Right lobe of liver (tissue), 6 donors: ENCODE measurements at regions not wholly inside any gene's neighbourhood (a gene's known extent, or its start where the extent isn't known, plus 50 kb on each side); places are given as distances from the start of the nearest gene placed in this dataset.
A peak's percentile ranks its signal among the peaks of the same experiment; 100 is the strongest.

Experiments used
- ATAC-seq, 4 donors: fragments of 200-7000 bp; cut with Tn5 transposase; one replicate each; pipeline ENCODE4 v1.9.1; 2020; ENCODE audit warnings: mild to moderate bottlenecking in 4 of 4, moderate library complexity in 4 of 4
- DNase-seq, 3 donors: peaks; one replicate each; pipeline ENCODE4 v3.0.0-alpha.2; 2020
- H3K27ac ChIP-seq, 3 donors: fragments of 200-600 bp; one replicate each; pipeline ENCODE4 v1.8.0; 2022
- H3K27me3 ChIP-seq, 2 donors: fragments of 200-600 bp; one replicate each; pipeline ENCODE4 v1.8.0; 2022
- H3K36me3 ChIP-seq, 4 donors: fragments of 200-600 bp; sonication (generic) in 1 of 4; one replicate each; pipeline versions ENCODE4 v1.5.1 to v1.8.0; 2017 to 2022; ENCODE audit warnings: control low read depth in 1 of 4
- H3K4me1 ChIP-seq, 4 donors: fragments of 200-600 bp; sonication (generic) in 1 of 4; one replicate each; pipeline versions ENCODE4 v1.5.1 to v1.8.0; 2017 to 2022; ENCODE audit warnings: control low read depth in 1 of 4
- H3K4me3 ChIP-seq, 3 donors: fragments of 200-600 bp; one replicate each; pipeline ENCODE4 v1.8.0; 2022
- H3K9me3 ChIP-seq, 4 donors: fragments of 200-600 bp; sonication (generic) in 1 of 4; one replicate each; pipeline versions ENCODE4 v1.5.1 to v1.8.0; 2017 to 2022; ENCODE audit warnings: control low read depth in 1 of 4
- CTCF ChIP-seq, 4 donors: fragments of 200-600 bp in 3 of 4; fragments of 450-650 bp in 1 of 4; IDR thresholded peaks; one replicate each; pipeline versions ENCODE4 v1.5.1 to v1.8.0; 2016 to 2022; ENCODE audit warnings: antibody characterized with exemption in 4 of 4, mild to moderate bottlenecking in 2 of 4
- POLR2A ChIP-seq: fragments of 450-650 bp; IDR thresholded peaks from one replicate; pipeline ENCODE4 v1.6.1; 2017; ENCODE audit warnings: antibody characterized with exemption, mild to moderate bottlenecking
- WGBS: methylation state at CpG from one replicate; pipeline ENCODE4 v1.1.6; 2018; ENCODE audit warnings: low coverage, low lambda C conversion rate; ENCODE audit not compliant: insufficient coverage; ENCODE audit errors: missing lambda C conversion rate; 5-methylcytosine and 5-hydroxymethylcytosine counted together
- intact Hi-C, 2 donors: fragments of 100-400 bp; cut with DNase I; formaldehyde crosslinking; loops; one replicate each; pipeline versions ENCODE4 v1.11.2 to v1.14.1; 2022
- donor health status: DM: no; HTN: yes; CAD: no.
- donor health status: DM: no; HTN: no; CAD: no.
- donor health status: DM: no; HTN: no; CAD: no.
- donor health status: DM: no; HTN: yes; CAD: no.
- donor health status: DM: no; HTN: yes; CAD: no.

GRCh38 chr1:112320058-112320457 lies 76.0 kb upstream of the CTTNBP2NL start:
- intact Hi-C loops: no loop called here
- no peak for ATAC-seq

GRCh38 chr1:112322018-112322417 lies 74.0 kb upstream of the CTTNBP2NL start:
- Histone ChIP-seq H3K4me3 (no peak overlapping the region), H3K9me3 (no peaks in the 10 kb centered on the region), H3K36me3 (no peaks in the 10 kb centered on the region), H3K27me3 (no peaks in the 10 kb centered on the region), H3K4me1 (no peaks in the 10 kb centered on the region), H3K27ac (no peak overlapping the region)
- ATAC-seq: peak in 1 of 4 donors; percentile 36
- DNase-seq: no peak
- TF ChIP-seq CTCF (IDR thresholded peaks at IDR 0.05) (no peak), POLR2A (no peak)
- 46% methylated on average over 7 of the region's 7 CpGs for WGBS
- intact Hi-C loops: no loop called here

More at GRCh38 chr1:112320058-112320457, 76.0 kb upstream of the CTTNBP2NL start:
- Histone ChIP-seq H3K36me3 (no peaks in the 10 kb centered on the region), H3K9me3 (no peaks in the 10 kb centered on the region), H3K27me3 (no peaks in the 10 kb centered on the region), H3K4me1 (no peaks in the 10 kb centered on the region), H3K4me3 (no peak overlapping the region), H3K27ac (no peak overlapping the region)
- DNase-seq: no peak
- WGBS: 70% methylated on average over 2 of the region's 2 CpGs
- TF ChIP-seq CTCF (IDR thresholded peaks at IDR 0.05) (no peak), POLR2A (no peak)

GRCh38 chr1:112322983-112323678 lies 72.9 kb upstream of the CTTNBP2NL start:
- TF ChIP-seq POLR2A (no peak), CTCF (IDR thresholded peaks at IDR 0.05) (no peak)
- no peak overlapping the region for H3K27ac ChIP-seq
- H3K4me1 ChIP-seq: no peaks in the 10 kb centered on the region
- ATAC-seq (no peak), DNase-seq (no peak)
- no peak overlapping the region for H3K4me3 ChIP-seq
- H3K27me3 ChIP-seq: no peaks in the 10 kb centered on the region
- no peaks in the 10 kb centered on the region for H3K9me3 ChIP-seq
- 61% methylated on average over 4 of the region's 4 CpGs for WGBS
- H3K36me3 ChIP-seq: no peaks in the 10 kb centered on the region
- intact Hi-C loops: no loop called here

- no peaks in the 10 kb centered on the region for H3K4me1 ChIP-seq
- H3K9me3 ChIP-seq: no peaks in the 10 kb centered on the region
- ATAC-seq (no peak), DNase-seq (no peak)
- 20% methylated on average over 1 of the region's 15 CpGs for WGBS
- no peaks in the 10 kb centered on the region for H3K27me3 ChIP-seq
- H3K27ac ChIP-seq: no peak overlapping the region
- no peak for TF ChIP-seq POLR2A
- no peak for TF ChIP-seq CTCF (IDR thresholded peaks at IDR 0.05)
- no peak overlapping the region for H3K4me3 ChIP-seq
- no peaks in the 10 kb centered on the region for H3K36me3 ChIP-seq
- intact Hi-C loops: no loop called here
These were observed 70.5 kb upstream of the CTTNBP2NL start for GRCh38 chr1:112325504-112325903.
